Left ventricle myocardium inferior (tissue), 1 donor: ENCODE measurements at regions not wholly inside any gene's neighbourhood (a gene's known extent, or its start where the extent isn't known, plus 50 kb on each side); places are given as distances from the start of the nearest gene placed in this dataset.

Experiments
- DNase-seq: peaks from one replicate; pipeline ENCODE4 v3.0.0-alpha.2; 2020
- H3K27ac ChIP-seq: fragments of 200-600 bp; replicated peaks from 2 replicates; pipeline ENCODE4 v1.8.0; 2021
- H3K27me3 ChIP-seq: fragments of 200-600 bp; 2 replicates; pipeline ENCODE4 v1.8.0; 2021; ENCODE audit warnings: low read depth
- H3K36me3 ChIP-seq: fragments of 200-600 bp; 2 replicates; pipeline ENCODE4 v1.8.0; 2021
- H3K4me1 ChIP-seq: fragments of 200-600 bp; 2 replicates; pipeline ENCODE4 v1.8.0; 2021
- H3K4me3 ChIP-seq: fragments of 200-600 bp; 2 replicates; pipeline ENCODE4 v1.8.0; 2021; ENCODE audit warnings: mild to moderate bottlenecking, moderate library complexity
- H3K9me3 ChIP-seq: fragments of 200-600 bp; replicated peaks from 2 replicates; pipeline ENCODE4 v1.8.0; 2021
- intact Hi-C: fragments of 100-400 bp; cut with micrococcal nuclease; formaldehyde crosslinking; loops from one replicate; pipeline ENCODE4 v1.11.0; 2022
- TF ChIP-seq, protein P1 (sequence below): fragments of 200-600 bp; IDR thresholded peaks from 2 replicates; pipeline ENCODE4 v1.8.0; 2021; ENCODE audit warnings: antibody characterized with exemption, mild to moderate bottlenecking, borderline replicate concordance
- donor health status: DM: no; HTN: yes; CAD: no; lungs with severe emphysema.

DNA sequence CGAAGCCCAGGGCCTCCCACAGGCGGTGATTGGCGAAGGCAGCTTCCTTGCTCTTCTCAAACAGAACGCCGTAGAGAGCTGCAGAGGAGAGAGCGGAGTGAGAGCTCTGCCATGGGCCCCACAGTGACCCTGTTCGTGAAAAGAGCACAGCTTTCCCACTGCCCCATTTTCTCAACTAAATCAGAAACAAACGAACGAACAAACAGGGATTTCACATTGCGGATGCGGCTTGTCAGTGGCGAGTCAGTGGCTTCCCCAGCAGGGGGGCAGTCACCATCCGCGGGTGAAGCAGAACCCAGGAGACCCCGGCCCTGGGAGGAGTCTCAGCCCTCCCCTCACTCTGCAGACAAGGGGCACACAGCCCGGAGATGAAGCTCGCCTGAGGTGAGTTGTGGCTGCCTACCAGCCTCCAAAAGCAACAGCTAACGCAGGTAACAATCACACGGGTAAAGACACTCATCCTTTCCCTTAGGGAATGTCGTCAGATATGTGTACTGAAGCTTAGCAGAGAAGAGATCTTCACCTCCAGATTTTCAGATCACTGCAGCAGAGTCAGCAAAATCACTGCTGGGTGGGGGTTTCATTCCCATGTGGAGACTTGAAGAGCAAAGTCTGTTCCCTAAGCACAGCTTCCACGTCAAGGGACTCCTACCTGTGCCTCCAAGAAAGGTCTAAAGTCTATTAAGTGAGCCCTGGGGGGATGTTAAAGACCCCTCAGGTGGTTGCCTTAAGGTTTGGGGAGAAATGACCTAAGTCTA lies 51.2 kb upstream of the GPR31 start:
- intact Hi-C loops: no loop called here
- peaks cover 4% of the 10 kb centered on the region for H3K4me1 ChIP-seq
- peaks cover 39% of the 10 kb centered on the region for H3K27me3 ChIP-seq
- H3K9me3 ChIP-seq: no peaks in the 10 kb centered on the region
- H3K27ac ChIP-seq: no peak overlapping the region
- no peaks in the 10 kb centered on the region for H3K36me3 ChIP-seq
- DNase-seq: no peak
- H3K4me3 ChIP-seq: no peak overlapping the region
- TF ChIP-seq, protein P1, sequence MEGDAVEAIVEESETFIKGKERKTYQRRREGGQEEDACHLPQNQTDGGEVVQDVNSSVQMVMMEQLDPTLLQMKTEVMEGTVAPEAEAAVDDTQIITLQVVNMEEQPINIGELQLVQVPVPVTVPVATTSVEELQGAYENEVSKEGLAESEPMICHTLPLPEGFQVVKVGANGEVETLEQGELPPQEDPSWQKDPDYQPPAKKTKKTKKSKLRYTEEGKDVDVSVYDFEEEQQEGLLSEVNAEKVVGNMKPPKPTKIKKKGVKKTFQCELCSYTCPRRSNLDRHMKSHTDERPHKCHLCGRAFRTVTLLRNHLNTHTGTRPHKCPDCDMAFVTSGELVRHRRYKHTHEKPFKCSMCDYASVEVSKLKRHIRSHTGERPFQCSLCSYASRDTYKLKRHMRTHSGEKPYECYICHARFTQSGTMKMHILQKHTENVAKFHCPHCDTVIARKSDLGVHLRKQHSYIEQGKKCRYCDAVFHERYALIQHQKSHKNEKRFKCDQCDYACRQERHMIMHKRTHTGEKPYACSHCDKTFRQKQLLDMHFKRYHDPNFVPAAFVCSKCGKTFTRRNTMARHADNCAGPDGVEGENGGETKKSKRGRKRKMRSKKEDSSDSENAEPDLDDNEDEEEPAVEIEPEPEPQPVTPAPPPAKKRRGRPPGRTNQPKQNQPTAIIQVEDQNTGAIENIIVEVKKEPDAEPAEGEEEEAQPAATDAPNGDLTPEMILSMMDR: no peak

DNA sequence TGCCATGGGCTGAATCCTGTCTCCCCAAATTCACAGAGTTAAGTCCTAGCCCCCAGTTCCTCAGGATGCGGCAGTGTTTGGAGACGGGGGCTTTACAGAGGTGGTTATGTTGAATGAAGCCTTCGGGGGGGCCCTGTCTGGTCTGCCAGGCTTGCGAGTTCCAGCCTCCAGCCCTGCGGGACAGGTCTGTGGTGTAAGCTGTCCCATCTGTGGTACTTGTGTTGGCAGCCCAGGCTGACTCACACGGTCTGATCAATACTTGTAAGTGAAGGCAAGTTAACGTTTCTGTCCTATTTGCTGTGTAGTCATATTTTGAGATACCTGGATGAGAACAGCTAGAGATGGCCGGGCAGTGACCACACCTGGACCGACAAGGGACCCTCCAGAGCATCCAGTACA lies 51.8 kb upstream of the GPR31 start:
- Histone ChIP-seq H3K36me3 (no peaks in the 10 kb centered on the region), H3K9me3 (no peaks in the 10 kb centered on the region), H3K4me3 (no peak overlapping the region), H3K27me3 (peaks cover 38% of the 10 kb centered on the region), H3K4me1 (peaks cover 4% of the 10 kb centered on the region), H3K27ac (no peak overlapping the region)
- no peak for DNase-seq
- TF ChIP-seq, protein P1: no peak
- intact Hi-C loops: no loop called here

DNA sequence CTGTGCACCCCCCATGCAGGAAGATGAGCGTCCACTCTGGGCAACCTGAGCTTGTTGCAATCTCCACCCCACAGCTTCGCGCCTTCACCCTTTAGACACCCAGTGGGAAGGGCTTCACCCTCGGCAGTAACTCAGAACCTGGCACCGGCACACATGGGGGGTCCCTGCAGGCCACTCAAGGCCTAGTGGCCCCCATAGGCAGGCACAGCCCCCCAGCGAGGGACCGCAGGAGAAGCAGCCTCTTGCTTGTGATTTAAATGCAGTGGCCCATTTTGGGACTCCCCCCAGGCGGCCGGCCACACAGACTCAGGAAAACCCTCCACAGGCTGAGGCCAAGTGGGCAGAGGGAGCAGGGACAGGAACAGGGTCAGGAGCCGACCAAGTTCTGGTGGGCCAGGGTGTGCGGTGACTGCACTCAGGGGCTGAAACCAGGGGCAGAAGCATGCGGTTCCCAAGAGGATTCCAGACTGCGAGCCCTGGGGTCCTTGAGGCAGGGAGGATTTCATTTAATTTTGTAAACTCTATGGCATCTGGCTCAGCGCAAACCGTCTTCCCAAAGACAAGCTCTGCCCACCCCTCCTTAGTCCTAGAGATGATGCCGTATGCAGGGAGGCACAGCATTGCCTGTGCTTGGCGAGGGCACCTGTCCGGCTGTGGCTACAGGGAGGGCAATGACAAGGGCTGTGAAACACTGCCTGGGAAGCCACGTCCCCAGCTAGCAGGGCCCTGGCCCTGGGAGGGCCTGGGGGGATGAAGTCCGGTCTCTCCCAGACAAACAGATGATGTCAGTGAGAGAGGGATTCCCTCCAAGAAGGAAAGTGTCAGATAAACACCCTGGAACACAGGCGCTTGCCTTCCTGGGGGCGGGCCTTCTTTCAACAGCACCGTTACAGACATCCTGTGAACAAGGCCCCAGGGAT lies 52.9 kb upstream of the GPR31 start:
- peaks cover 4% of the 10 kb centered on the region for H3K4me1 ChIP-seq
- intact Hi-C loops: no loop called here
- no peak for DNase-seq
- no peak overlapping the region for H3K4me3 ChIP-seq
- TF ChIP-seq, protein P1: no peak
- H3K27me3 ChIP-seq: peaks cover 33% of the 10 kb centered on the region
- no peaks in the 10 kb centered on the region for H3K9me3 ChIP-seq
- H3K27ac ChIP-seq: no peak overlapping the region
- no peaks in the 10 kb centered on the region for H3K36me3 ChIP-seq

DNA sequence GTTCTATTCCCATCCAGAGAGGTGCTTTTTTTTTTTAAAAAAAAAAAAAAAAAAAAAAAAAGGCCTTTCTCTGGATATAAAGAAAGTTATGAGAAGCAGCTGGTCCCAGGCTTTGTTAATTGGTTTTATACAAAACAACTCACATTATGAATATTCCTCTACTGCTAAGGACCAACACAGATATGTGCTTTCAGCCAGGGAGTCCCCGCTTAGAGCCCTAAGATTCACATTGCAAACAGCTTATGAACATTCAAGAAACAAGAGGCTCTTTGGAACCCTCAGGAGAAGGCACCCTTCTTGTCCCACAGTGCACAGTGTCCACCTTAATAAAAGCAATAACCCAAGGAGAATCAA lies 53.5 kb upstream of the GPR31 start:
- H3K27ac ChIP-seq: no peak overlapping the region
- DNase-seq: no peak
- peaks cover 33% of the 10 kb centered on the region for H3K27me3 ChIP-seq
- no peak overlapping the region for H3K4me3 ChIP-seq
- intact Hi-C loops: no loop called here
- H3K9me3 ChIP-seq: no peaks in the 10 kb centered on the region
- no peaks in the 10 kb centered on the region for H3K36me3 ChIP-seq
- TF ChIP-seq, protein P1: no peak
- H3K4me1 ChIP-seq: peaks cover 4% of the 10 kb centered on the region

DNA sequence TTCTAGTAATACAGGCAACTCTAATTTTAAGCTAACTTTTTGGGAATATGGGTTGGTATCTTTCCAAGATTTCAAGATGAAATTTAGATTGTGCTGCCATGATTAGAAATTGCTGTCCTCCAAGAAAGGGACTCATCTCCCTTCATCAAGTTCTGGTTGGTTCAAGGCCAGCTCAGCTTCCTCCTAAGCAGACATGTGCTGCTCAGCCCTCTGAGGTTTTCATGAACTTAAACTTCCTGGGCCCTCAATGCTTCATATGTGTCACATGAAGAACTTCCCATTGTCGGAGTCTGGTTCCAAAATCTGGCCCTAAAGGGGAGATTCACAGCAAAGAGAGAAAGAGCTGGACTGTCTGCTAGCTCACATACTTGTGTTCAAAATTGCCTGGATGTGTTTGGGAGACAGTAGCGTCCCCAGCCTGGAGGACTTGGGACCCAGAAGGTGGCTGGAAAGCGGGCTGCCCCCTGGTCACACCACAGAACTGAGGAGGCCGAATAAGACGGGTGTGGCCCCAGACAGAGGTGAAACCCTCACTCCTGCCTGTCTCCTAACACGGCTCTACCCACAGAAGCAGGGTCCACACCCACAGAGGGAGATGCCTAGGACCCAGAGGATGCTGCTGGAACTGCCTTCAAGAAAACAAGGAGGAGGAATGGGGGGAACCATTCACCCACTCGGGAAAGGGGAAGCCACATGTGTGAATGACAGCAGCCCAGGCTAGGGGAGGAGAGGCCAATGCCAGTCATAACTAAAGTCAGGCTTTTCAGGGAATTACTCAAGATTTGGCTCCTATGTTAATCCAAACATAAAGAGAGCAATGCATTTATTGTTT lies 54.3 kb upstream of the GPR31 start:
- H3K4me3 ChIP-seq: no peak overlapping the region
- H3K9me3 ChIP-seq: no peaks in the 10 kb centered on the region
- intact Hi-C loops: no loop called here
- no peak overlapping the region for H3K27ac ChIP-seq
- H3K36me3 ChIP-seq: no peaks in the 10 kb centered on the region
- DNase-seq: no peak
- TF ChIP-seq, protein P1: no peak
- peaks cover 28% of the 10 kb centered on the region for H3K27me3 ChIP-seq
- H3K4me1 ChIP-seq: peaks cover 4% of the 10 kb centered on the region
